ENCODE measurements at regions not wholly inside any gene's neighbourhood (a gene's known extent, or its start where the extent isn't known, plus 50 kb on each side); places are given as distances from the start of the nearest gene placed in this dataset.

DNA sequence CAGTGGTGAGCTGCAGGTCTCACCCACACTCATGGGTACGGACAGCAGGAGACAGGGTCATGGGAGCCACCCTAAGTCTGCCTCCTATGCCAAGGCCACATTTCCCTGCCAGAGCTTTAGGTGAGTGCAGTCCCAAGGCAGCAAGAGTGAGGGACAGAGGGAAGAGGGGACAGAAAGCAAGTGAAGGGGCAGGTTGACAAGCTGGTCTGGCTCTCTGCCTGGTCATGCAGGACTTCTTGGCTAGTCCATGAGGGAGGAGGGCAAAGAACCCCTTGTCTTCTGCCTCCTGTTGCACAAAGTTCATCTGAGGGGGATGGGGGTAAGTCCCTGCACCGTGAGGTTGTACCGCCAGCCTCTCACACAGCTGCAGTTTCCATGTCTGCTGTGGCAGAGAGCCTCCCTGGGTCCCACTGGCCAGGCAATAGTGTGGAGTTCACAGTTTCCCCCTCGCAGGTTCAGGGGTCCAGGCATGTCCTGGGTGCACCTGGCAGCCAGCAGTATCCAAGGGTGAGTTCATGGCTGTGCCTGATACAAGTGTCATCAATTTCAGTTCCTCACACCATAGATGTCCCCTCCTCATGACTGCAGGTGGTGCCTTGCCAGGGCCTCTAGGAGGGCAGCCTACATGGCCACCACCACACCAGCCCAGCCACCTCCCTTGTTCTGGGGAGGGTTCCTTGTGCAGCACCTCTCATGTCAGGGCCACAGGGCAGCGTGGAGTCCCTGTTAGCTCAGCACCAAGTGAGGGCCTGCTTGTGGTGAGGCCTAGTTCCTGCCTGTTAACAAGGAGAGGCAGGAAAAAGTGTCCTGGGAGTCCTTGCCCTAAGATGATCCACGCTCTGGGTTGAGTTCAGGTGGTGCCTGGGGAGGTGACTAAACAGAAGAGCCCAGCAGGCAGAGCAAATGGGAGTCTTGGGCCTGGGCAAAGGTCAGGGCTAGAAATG lies 72.5 kb downstream of the ADRA2C start:
- DNase-seq (ENCODE audit: extremely low read depth, low read depth), result no peak
- TF ChIP-seq CTCF (IDR thresholded peaks at IDR 0.05; ENCODE audit: low read depth, low read length, missing control alignments), result no peak

DNA sequence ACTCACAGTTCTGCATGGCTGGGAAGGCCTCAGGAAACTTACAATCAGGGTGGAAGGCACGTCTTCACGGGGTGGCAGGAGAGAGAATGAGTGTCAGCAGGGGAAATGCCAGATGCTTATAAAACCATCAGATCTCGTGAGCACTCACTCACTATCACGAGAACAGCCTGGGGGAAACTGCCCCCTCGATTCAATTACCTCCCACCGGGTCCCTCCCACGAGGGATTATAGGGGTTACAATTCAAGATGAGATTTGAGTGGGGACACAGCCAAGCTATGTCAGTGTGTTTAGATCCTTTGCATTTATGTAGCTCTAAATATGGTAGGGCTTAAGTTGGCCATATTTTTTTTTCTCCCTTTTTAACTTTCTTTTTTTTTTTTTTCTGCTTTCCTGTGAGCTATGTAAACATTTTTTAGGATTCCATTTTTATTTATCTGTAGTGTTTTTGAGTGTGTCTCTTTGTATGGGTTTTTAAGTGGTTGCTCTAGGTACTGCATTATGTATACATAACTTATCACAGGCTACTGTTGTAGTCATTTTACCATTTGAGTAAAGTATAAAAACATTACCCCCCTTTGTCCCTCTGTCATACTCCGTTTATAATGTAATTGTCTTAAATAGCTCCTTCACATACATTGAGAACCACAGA lies 79.0 kb downstream of the ADRA2C start:
- no peak for TF ChIP-seq CTCF (IDR thresholded peaks at IDR 0.05; ENCODE audit: low read depth, low read length, missing control alignments)
- no peak for DNase-seq (ENCODE audit: extremely low read depth, low read depth)
- no peak overlapping the region for H3K4me3 ChIP-seq (replicated peaks; ENCODE audit: low read depth, low read length)

More for the DNA sequence above, 72.5 kb downstream of the ADRA2C start:
- H3K4me3 ChIP-seq (replicated peaks; ENCODE audit: low read depth, low read length), result no peak overlapping the region

GRCh38 chr4:3845744-3846429 lies 79.7 kb downstream of the ADRA2C start:
- DNase-seq (ENCODE audit: extremely low read depth, low read depth), result no peak
- no peak for TF ChIP-seq CTCF (IDR thresholded peaks at IDR 0.05; ENCODE audit: low read depth, low read length, missing control alignments)
- H3K4me3 ChIP-seq (replicated peaks; ENCODE audit: low read depth, low read length), result no peak overlapping the region

- no peak for DNase-seq (ENCODE audit: extremely low read depth, low read depth)
- no peak for TF ChIP-seq CTCF (IDR thresholded peaks at IDR 0.05; ENCODE audit: low read depth, low read length, missing control alignments)
Observed at GRCh38 chr4:3847211-3847940, 81.2 kb downstream of the ADRA2C start.

DNA sequence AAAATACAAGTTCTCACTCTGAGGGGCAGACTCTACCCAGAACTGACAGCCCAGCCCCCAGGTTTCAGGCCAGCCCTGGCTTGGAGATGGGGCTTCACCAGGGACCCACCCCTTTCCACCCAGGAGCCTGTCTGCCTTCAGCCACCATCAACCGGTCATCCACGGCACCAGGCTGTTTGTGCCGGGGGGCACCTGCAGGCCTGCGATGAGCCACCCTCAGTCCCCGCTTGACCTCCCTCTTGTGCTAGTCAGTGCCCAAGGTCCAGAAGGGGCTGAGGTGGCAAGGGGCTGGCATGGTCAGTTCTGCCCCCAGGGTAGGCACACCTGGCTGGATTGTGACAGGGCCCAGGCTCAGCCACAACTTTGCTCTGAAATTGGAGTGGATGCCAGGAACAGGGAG lies 82.1 kb downstream of the ADRA2C start:
- no peak for TF ChIP-seq CTCF (IDR thresholded peaks at IDR 0.05; ENCODE audit: low read depth, low read length, missing control alignments)
- no peak for DNase-seq (ENCODE audit: extremely low read depth, low read depth)
- H3K4me3 ChIP-seq (replicated peaks; ENCODE audit: low read depth, low read length), result no peak overlapping the region

More at GRCh38 chr4:3847211-3847940, 81.2 kb downstream of the ADRA2C start:
- H3K4me3 ChIP-seq (replicated peaks; ENCODE audit: low read depth, low read length), result no peak overlapping the region

DNA sequence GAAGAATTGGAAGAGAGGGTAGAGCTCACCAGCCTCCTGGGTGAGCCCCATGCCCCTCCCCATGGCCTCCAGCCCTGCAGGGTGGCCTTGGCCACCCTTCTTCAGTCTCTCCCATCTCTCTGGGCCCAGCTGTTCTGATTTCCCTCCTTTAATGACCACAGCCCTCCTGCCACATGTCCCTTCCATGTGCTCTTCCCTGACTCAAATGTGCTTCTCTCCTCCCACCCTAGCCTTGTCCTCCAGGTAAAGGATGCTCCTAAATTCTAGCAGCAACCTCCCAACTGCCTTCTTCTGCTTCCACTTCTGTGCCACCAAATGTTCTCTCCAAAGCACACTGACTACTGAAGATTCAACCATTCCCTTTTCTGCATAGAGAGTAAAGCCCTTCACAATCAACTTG lies 83.0 kb downstream of the ADRA2C start:
- no peak for TF ChIP-seq CTCF (IDR thresholded peaks at IDR 0.05; ENCODE audit: low read depth, low read length, missing control alignments)
- DNase-seq (ENCODE audit: extremely low read depth, low read depth), result no peak
- no peak overlapping the region for H3K4me3 ChIP-seq (replicated peaks; ENCODE audit: low read depth, low read length)
